GM19035 (cell line): ENCODE measurements at regions not wholly inside any gene's neighbourhood (a gene's known extent, or its start where the extent isn't known, plus 50 kb on each side); places are given as distances from the start of the nearest gene placed in this dataset.

Source experiments
- ATAC-seq: cut with Tn5 transposase; IDR thresholded peaks from one replicate; pipeline ENCODE4 v1.9.1; 2021; ENCODE audit not compliant: unreplicated experiment

DNA sequence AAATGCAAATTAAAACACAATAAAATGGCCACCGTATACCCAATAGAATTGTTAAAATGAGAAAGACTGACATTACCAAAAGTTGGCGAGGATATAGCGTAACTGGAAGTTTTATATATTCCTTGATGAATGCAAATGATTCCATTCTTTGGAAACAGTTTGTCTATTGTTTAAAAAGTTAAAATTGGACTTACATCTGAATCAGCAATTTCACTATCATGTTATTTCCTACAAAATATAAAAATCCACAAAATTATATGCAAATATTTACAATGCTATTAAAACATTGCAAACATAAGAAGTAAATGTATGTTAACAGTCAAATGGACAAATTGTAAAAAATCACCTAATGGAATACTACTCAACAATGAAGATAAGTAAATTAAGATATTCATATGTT, 852.2 kb upstream of the NDST4 start:
- ATAC-seq, result no peak

DNA sequence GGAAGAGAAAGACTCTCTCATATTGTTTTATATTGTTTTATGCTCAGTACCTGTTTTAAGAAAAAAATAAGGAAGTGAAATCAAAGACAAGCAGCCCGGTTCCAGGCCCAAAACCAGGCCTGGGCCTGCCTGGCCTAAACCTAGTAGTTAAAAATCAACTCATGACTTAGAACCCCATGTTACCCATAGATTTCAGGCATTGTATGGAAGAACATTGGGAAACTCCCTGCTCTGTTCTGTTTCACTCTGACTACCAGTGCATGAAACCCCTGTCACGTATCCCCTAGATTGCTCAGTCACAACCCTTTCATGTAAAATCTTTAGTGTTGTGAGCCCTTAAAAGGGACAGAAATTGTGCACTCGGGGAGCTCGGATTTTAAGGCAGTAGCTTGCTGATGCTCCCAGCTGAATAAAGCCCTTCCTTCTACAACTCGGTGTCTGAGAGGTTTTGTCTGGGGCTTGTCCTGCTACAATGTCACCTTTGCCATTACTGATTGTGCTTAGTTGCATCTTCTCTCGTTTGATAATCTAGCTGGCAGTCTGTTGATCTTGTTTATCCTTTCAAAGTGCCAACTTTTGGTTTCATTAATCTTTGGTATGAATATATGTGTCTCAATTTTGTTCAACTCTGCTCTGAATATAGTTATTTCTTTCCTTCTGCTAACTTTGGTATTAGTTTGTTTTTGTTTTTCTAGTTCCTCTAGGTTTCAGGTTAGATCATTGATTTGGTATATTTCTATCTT, 842.8 kb upstream of the NDST4 start:
- peak; percentile 49 for ATAC-seq

DNA sequence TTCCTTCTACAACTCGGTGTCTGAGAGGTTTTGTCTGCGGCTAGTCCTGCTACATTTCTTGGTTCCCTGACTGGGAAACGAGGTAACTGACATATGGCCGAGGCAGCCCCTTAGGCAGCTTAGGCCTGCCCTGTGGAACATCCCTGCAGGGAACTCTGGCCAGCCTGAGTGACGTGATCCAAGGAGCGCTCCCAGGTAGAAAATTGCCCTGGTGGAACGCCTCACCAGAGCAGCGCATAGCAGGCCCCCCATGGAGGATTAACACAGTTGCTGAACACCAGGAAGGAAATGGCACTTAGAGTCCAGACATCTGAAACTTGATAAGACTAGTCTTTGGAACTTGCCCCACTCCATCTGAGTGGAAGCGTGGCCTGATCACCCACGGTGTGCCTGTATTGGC, 837.4 kb upstream of the NDST4 start:
- ATAC-seq, result no peak

DNA sequence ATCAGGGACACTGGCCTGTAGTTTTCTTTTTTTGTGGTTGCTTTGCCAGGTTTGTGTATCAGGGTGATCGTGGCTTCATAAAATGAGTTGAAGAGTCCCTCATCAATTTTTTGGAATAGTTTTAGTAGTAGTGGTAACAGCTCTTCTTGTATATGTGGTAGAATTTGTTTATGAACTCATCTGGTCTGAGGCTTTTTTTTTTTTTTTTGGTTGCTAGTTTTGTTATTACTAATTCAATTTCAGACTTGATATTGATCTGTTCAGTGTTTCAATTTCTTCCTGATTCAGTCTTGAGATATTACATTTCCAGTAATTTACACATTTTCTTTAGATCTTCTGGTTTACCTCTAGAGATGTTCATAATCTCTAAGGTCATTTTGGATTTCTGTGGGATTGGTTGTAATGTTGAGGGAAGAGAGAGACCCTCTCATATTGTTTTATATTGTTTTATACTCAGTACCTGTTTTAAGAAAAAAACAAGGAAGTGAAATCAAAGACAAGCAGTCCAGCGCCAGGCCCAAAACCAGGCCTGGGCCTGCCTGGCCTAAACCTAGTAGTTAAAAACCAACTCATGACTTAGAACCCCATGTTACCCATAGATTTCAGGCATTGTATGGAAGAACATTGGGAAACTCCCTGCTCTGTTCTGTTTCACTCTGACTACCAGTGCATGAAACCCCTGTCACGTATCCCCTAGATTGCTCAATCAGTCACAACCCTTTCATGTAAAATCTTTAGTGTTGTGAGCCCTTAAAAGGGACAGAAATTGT, 836.7 kb upstream of the NDST4 start:
- peak; percentile 78 for ATAC-seq

DNA sequence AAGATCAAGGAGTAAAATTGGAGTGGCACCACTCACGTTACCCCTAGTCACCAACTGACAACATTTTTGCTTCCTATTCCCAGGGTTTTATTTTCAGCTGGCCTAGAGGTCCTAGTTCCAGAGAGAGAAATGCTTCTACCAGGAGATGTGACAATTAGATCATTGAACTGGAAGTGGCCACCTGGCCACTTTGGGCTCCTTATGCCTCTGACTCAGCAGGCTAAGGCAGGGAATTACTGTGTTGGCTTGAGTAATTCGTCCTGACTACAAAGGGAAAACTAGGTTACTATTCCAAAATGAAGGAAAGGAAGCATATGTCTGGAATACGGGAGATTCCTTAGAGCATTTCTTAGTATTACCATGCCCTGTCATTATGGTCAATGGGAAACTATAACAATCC, 831.6 kb upstream of the NDST4 start:
- ATAC-seq, result no peak

DNA sequence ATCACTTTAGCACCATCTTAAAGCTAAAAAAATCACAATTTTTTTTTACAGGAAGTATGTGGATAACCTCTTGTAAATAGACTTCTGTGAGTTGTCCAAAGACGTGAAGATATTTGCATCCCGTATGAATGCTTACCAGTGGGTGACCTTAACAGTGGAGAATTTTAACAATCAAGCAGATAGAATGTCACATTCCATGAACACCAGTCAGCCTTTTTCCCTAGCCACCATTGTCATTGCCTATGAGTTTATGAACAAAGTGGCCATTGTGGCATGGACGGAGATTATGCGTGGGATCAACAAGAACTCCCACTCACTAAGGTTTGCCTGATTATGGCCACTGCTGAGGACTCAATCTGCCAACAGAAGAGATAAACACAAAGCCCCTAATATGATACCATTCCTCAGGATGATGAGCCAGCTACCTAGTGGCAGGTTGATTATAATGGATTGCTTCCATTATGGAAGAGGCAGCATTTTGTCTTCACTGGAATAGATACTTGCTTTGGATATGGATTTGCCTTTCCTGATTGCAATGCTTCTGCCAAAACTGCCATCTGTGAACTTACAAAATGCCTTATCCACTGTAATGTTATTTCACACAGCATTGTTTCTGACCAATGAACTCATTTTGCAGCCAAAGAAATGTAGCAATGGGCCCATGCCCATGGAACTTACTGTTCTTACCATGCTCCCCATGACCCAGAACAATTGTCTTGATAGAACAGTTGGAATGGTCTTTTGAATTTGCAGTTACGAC, 830.9 kb upstream of the NDST4 start:
- no peak for ATAC-seq

DNA sequence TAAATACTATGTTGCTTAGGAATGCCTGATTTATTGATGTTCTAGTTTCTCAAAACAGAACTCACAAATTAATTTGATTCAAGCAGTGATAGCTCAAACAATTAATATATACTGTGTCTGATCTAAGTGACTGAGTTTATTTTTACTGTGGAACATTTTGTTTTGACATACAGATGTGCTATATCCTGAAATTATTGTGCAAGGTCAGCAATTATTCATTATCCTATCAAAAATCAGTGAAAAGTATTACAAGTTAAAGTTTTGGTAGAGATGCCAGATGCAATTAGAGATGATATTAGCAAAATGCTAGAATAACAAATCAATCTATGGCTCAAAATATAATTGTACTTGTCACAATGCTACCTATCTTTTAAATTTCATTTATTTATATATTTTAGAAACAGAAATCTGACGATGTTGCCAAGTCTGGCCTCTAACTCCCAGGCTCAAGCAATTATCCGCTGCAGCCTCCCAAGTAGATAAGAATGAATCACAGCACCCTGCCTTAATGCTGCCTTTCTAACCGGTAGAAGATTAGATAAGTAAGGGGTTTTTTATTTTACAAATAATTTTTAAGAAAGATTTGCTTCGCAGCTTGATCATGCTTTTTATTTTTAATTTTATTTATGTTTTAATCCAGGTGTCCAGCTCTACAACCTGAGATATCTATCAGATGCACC, 825.5 kb upstream of the NDST4 start:
- ATAC-seq, result no peak

DNA sequence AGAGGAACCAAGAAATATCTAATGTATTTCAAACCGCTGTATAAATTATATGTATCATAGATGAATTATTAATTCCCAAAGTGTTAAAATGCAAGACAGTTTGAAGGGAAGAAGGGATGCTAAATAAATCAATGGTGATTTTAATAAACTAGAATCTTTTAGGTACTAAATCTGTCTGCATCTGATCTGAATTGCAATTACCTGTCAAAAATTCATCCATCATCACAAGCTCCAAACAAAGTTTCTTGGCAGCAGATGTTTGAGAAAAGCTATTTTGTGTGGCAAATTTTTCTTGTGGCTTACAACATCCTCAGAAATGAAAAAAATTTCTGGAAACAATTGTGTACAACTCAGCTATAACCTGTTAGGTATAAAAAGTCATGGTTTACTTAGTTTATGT, 816.0 kb upstream of the NDST4 start:
- no peak for ATAC-seq

DNA sequence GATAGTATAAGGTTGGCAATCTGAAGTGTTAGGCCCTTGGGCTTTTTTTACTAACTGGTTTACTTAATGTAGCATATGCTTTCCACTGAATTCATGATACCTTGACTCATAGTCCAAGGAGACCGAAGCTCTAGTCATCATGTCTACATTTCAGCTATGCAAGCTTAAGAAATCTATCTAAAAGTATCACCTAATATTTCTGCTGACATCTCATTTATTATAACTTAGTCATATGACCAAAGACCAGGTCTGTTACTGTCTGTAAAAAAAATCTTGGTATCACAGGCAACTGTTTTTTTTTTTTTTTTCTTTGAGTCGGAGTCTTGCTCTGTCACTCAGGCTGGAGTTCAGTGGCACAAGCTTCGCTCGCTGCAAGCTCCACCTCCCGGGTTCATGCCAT, 814.0 kb upstream of the NDST4 start:
- no peak for ATAC-seq

DNA sequence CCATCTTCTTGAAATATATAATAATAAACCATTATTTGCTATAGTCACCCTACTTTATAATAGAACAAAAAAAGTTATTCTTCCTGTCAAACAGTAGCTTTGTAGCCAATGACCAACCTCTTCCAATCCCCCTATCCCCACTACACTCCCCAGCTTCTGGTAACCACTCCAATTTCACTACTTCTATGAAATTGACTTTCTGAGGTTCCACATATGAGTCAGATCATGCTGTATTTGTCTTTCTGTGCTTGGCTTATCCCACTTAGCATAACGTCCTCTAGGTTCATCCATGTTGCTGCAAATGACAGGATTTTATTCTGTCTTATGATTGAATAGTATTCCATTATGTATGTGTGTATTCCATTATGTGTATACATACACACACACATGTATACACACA, 809.7 kb upstream of the NDST4 start:
- no peak for ATAC-seq

DNA sequence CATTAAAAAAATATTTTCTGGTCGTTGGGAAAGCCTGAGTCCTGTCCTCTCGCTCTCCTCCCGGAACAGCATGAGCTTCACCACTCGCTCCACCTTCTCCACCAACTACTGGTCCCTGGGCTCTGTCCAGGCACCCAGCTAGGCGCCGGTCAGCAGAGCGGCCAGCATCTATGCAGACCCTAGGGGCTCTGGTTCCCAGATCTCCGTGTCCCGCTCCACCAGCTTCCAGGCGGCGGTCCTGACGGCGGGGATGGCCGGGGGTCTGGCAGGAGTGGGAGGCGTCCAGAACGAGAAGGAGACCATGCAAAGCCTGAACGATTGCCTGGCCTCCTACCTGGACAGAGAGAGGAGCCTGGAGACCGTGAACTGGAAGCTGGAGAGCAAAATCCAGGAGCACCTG, 807.2 kb upstream of the NDST4 start:
- ATAC-seq, result no peak

DNA sequence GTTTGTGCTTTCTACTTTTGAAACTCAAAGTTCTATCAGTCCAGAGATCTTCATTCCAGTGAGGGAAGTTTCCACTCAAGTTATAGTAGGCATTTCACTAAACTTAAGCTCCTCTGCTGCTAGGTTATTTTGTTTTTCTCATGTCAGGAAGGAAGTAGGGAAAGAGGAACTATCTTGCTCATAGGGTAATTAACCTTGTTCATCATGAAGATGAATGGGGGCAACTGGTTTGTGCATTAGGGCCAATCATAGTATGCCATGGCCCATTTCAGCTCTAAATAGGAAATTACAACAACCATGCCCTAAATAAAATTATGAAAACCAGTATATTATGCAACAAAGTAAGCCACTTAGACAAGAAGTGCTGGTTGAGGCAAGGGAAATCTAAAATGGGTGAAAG, 804.7 kb upstream of the NDST4 start:
- no peak for ATAC-seq

DNA sequence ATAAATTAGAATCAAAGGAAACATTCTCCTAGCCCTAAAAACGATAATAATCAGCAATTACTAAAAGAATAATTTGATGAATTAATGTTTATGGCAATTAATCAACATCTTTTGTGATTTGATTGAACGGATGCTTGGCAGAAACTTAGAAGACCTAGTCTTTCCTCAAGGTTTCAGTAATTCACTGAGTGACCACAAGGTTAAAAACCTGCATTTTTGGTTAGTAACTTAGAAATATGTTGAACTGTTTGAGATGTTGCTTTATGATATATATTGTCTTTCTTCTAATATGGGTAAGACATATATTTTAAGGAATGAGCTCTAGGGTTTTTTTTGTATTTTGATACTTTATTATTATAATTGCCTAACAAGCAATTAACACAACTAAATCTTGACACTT, 793.0 kb upstream of the NDST4 start:
- ATAC-seq, result no peak

DNA sequence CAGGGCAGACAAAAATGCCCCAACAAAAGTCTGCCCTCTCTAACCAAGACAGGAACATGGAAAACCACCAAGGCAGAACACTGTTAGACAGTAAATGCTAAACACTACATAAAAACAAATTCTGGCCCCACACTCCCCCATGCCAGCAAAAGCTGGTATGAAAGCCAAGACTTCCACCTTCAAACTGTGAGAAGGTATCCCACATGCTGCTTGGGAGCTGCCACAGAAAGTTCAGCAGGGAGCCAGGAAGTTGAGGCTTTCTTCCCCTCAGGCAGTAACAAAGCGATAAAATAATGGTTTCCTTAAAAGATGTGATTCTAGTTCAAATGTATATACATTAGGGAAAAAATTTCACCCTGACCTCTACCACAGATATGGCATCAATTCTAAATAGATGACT, 770.4 kb upstream of the NDST4 start:
- no peak for ATAC-seq

DNA sequence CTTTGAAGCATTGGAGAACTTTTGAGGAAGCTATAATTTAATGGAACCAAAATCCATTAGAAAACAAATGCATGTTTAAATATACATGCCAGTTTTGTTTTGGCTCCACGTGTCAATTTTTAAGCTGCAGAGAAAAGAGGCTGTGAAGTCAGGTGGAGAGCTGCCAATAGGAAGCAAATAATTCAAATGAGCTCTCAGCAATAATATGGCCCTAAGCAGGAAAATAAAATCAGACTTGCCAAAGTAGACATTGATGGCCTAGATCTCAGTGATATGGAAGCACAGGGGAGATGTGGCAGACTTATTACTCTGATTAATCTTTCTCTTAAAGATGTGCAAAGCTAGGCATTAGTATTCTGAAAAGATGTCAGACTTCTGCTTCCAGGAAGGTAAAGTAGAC, 769.8 kb upstream of the NDST4 start:
- no peak for ATAC-seq

DNA sequence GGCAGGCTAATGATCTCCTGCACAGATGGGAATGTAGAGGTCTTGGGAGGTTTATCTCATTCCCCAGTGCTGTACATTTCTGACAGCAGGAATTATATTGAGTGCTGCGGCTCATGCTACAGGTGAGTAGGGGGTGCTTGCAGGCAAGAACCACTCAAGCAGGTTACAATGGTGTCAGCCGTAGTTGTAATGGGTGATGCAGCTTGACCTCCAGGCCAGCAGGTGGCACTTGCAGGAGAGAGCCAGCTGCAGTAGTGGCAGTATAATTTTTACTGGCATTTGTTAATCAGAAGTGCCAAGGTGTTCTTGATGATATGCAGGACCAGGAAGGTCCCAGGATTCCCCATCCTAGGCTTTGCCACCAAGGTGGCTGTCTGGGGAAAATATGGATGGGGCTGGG, 759.6 kb upstream of the NDST4 start:
- peak; percentile 67 for ATAC-seq

DNA sequence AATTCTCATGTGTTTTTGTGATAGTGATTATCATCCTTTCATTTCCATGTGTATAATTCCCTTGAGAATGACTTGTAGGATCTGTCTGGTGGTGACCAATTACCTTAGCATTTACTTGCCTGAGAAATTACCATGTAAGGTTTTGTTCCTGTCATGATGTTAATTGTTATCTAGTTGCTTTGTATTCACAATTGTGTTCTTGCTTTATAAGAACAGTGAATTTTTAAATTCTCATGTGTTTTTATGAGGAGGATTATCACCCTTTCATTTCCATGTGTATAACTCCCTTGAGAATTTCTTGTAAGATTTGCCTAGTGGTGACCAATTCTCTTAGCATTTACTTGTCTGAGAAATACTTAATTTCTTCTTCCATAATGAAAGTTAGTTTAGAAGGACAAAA, 758.2 kb upstream of the NDST4 start:
- ATAC-seq, result no peak

DNA sequence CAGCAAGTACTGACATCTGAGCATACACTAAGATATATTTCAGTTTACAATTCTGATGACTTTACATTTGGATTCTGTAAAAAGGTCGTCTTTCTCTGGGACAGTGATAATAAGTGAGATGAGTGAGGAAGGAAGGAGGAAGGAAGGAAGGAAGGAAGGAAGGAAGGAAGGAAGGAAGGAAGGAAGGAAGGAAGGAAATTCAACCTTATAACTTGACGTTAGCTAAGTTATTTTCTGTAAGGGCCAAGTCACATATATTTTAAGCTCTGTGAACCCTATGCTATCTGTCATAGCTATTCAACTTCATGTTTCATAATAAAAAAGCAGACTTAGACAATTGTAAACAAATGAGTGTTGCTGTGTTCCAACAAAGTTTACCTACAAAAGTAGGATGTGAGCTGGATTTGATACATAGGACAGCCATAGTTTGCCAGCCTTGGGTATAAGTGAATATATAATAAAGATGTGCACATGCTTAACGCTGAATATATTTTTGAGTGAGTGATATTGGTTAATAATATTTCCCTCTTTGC, 753.0 kb upstream of the NDST4 start:
- ATAC-seq, result no peak

DNA sequence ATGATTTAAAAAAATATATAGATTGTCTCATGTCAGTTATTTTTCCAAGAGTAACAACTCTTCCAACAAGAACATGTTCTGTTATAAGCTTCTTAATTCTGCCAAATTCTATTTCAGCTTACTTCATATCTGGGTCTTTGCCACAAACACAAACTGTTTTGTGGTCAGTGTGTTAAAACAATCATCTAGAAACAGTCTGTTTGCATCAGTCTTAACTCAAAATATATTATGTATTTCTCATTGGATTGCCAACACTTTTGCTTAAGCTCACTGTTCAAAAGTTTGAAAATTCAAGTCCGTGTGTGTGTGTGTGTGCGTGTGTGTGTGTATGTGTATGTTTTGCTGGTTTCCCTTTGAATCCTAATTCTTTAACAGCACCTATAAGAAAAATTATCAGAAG, 752.3 kb upstream of the NDST4 start:
- ATAC-seq, result no peak

DNA sequence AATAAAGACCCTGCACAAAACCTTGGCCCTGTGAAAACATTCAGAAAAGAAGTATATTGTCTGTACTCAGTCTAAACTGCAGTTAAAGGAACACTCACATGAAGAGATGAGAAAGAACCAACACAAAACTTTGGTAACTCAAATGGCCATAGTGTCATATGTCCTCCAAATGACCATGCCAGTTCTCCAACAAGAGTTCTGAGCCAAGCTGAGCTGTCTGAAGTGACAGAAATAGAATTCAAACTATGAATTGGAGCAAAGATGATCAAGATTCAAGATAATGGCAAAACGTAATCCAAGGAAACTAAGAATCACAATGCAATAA, 739.3 kb upstream of the NDST4 start:
- ATAC-seq, result no peak
